ENCODE measurements at regions not wholly inside any gene's neighbourhood (a gene's known extent, or its start where the extent isn't known, plus 50 kb on each side); places are given as distances from the start of the nearest gene placed in this dataset.

- DNase-seq, result no peak
- no peaks in the 10 kb centered on the region for H3K36me3 ChIP-seq (ENCODE audit: low read depth)
- TF ChIP-seq, protein P1, sequence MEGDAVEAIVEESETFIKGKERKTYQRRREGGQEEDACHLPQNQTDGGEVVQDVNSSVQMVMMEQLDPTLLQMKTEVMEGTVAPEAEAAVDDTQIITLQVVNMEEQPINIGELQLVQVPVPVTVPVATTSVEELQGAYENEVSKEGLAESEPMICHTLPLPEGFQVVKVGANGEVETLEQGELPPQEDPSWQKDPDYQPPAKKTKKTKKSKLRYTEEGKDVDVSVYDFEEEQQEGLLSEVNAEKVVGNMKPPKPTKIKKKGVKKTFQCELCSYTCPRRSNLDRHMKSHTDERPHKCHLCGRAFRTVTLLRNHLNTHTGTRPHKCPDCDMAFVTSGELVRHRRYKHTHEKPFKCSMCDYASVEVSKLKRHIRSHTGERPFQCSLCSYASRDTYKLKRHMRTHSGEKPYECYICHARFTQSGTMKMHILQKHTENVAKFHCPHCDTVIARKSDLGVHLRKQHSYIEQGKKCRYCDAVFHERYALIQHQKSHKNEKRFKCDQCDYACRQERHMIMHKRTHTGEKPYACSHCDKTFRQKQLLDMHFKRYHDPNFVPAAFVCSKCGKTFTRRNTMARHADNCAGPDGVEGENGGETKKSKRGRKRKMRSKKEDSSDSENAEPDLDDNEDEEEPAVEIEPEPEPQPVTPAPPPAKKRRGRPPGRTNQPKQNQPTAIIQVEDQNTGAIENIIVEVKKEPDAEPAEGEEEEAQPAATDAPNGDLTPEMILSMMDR (IDR thresholded peaks at IDR 0.05), result no peak
- ATAC-seq, result no peak
- H3K9me3 ChIP-seq, result no peaks in the 10 kb centered on the region
- no peak overlapping the region for H3K4me3 ChIP-seq
- no peaks in the 10 kb centered on the region for H3K4me1 ChIP-seq (ENCODE audit: low read depth)
- intact Hi-C loops (cut with DNase I, micrococcal nuclease), result no loop called here
These were observed 154.0 kb downstream of the KCNA5 start for GRCh38 chr12:5197656-5198055.

DNA sequence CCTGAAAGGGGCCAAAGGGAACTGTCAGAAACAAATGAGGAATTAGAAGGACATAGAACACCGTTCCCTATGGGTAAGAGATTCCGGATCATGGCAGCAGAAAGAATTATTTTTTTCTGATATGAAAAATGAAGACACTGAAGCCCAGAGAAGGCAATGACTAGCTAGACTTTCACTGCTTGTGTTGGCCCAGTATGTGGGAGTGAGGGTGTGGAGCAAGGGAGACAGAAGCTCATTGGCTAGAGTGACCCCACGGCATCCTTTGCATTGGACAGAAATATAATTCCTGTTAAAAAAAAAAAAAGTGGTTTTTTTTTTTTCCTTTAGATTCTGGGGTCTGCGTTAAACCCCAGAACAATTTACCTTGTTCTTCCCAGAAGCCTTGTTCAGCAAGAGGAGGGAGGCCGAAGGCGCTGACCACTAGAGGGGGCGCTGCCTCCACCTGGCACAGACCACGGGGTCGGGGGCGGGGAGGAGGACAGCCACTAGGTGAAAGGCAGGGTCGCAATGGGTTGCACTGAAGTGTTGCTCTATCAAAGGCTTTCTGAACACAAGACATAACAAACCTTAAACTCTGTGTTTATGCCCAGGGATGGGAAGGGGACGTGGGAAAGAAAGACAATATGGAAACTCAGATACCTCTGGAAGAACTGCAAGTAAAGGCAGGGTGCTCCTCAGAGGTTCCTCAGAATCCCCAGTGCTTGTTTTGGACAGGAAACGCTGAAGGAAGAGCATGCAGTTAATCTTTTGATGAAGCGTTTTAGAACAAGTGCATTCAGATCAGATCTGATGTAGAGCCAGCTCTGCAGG is 156.8 kb downstream of the KCNA5 start:
- TF ChIP-seq, protein P1 (IDR thresholded peaks at IDR 0.05), result peak; percentile 51
- ATAC-seq (peak; percentile 65), DNase-seq (peak in 2 of 3 donors; percentile 69 to 73)
- H3K9me3 ChIP-seq, result no peaks in the 10 kb centered on the region
- H3K4me3 ChIP-seq, result no peak overlapping the region
- H3K36me3 ChIP-seq (ENCODE audit: low read depth), result no peaks in the 10 kb centered on the region
- H3K4me1 ChIP-seq (ENCODE audit: low read depth), result no peaks in the 10 kb centered on the region
- intact Hi-C loops (cut with DNase I, micrococcal nuclease), result loop anchor here in 1 of 2 donors (10.0 kb wide), 1 partner anchor 224 kb away; no protein-coding TSS in a partner anchor

DNA sequence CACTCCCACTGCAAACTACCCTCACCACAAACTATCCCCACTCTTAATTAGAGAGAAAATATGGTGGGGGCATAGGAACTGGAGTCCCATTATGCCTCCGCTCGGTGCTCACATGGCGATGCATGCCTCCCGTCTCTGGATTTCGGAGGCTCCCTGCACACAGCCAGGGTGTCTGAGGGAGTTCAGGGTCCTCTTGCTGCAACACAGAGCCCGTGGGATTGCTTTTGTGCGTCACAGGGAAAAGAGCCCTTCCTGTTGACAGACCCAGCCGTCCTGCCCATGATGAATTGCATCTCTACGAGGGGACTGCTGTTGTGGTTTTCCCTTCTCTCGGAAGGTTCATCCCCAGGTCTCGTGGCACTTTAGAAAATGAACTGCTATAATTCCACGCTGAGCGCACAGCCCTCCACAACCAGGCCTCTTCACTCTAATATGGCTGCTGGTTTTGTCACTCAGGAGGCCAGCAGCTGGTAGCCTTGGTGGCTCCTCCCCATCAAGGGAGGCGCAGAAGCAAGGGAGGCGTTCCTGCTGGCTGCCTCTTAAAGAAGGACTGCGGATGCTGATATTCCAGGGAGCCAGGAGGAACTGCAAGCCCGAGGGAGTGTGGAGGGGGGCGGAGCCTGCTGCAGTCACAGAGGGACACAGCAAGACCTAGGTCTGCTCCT is 158.0 kb downstream of the KCNA5 start:
- DNase-seq, result peak in 1 of 3 donors; percentile 3
- no peak overlapping the region for H3K4me3 ChIP-seq
- TF ChIP-seq, protein P1 (IDR thresholded peaks at IDR 0.05), result no peak
- ATAC-seq, result peak; percentile 14
- intact Hi-C loops (cut with DNase I, micrococcal nuclease), result loop anchor here in 1 of 2 donors (10.0 kb wide), 1 partner anchor 223 kb away; no protein-coding TSS in a partner anchor
- H3K36me3 ChIP-seq (ENCODE audit: low read depth), result no peaks in the 10 kb centered on the region
- no peaks in the 10 kb centered on the region for H3K9me3 ChIP-seq
- no peaks in the 10 kb centered on the region for H3K4me1 ChIP-seq (ENCODE audit: low read depth)

GRCh38 chr12:5203274-5203673 is 159.6 kb downstream of the KCNA5 start:
- Histone ChIP-seq H3K9me3 (no peaks in the 10 kb centered on the region), H3K36me3 (ENCODE audit: low read depth) (no peaks in the 10 kb centered on the region), H3K4me3 (no peak overlapping the region), H3K4me1 (ENCODE audit: low read depth) (no peaks in the 10 kb centered on the region)
- intact Hi-C loops (cut with DNase I, micrococcal nuclease), result loop anchor here in 1 of 2 donors (10.0 kb wide), 1 partner anchor 222 kb away; no protein-coding TSS in a partner anchor
- TF ChIP-seq, protein P1 (IDR thresholded peaks at IDR 0.05), result no peak
- ATAC-seq (peak; percentile 24), DNase-seq (no peak)

GRCh38 chr12:5203720-5204119 is 160.0 kb downstream of the KCNA5 start:
- H3K36me3 ChIP-seq (ENCODE audit: low read depth), result no peaks in the 10 kb centered on the region
- no peak overlapping the region for H3K4me3 ChIP-seq
- TF ChIP-seq, protein P1 (IDR thresholded peaks at IDR 0.05), result no peak
- H3K4me1 ChIP-seq (ENCODE audit: low read depth), result no peaks in the 10 kb centered on the region
- H3K9me3 ChIP-seq, result no peaks in the 10 kb centered on the region
- DNase-seq (no peak), ATAC-seq (no peak)
- intact Hi-C loops (cut with DNase I, micrococcal nuclease), result loop anchor here in 1 of 2 donors (10.0 kb wide), 1 partner anchor 221 kb away; no protein-coding TSS in a partner anchor

Measured in mucosa of descending colon (tissue), 3 donors.